HS-5 (cell line): ENCODE measurements at regions not wholly inside any gene's neighbourhood (a gene's known extent, or its start where the extent isn't known, plus 50 kb on each side); places are given as distances from the start of the nearest gene placed in this dataset.

Experiments
- DNase-seq: peaks from one replicate; pipeline ENCODE4 v3.0.0-alpha.2; 2012; ENCODE audit warnings: low read depth

DNA sequence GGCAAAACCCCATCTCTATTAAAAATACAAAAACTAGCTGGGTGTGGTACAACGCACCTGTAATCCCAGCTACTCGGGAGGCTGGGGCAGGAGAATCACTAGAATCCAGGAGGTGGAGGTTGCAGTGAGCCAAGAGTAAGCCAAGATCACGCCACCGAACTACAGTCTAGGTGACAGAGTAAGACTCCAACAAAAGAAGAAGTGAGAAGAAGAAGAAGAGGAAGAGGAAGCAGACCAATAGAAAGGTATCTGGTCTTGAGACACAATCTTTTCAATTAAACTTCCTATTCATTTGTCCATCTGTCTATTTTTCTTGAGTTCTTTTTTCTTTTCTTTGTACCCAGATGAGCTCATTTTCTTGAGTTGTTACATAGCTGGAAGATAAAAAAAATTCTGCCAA, 55.7 kb upstream of the ACADM start:
- no peak for DNase-seq

DNA sequence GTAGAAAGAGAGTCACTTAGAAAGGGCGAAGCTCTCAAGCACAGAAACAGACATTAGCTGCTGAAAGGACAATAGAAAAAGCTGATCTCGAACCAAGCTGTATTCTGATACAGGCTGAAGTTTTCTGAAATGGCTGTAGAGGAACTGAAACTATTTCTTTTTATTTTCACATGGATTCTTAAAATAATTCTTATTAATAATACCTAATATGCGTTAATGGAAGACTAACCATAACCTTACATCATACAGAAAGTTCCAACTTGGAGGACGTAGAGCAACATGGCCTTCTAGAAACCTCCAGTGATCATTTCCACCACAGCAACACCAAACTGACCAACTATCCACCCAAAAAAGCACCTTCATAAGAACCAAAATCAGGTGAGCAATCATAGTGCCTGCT, 52.8 kb upstream of the ACADM start:
- DNase-seq = no peak

DNA sequence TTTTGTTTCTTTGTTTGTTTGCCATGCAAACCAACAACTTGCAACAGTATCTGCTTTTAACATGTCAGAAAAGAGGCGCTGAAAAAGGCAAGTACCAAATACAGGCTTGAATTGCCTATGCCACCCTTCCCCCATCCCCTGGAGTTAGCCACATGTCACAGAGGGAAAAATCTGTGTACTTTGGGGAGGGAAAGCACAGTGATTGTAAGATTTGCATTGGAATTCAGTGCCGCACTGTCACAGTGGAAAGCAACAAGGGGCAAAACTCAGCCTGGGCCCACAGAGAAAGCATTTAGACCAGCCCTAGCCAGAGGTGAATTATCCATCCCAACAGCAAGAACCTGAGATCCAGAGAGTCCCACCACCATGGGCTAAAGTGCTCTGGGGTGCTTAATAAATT, 52.4 kb upstream of the ACADM start:
- no peak for DNase-seq

DNA sequence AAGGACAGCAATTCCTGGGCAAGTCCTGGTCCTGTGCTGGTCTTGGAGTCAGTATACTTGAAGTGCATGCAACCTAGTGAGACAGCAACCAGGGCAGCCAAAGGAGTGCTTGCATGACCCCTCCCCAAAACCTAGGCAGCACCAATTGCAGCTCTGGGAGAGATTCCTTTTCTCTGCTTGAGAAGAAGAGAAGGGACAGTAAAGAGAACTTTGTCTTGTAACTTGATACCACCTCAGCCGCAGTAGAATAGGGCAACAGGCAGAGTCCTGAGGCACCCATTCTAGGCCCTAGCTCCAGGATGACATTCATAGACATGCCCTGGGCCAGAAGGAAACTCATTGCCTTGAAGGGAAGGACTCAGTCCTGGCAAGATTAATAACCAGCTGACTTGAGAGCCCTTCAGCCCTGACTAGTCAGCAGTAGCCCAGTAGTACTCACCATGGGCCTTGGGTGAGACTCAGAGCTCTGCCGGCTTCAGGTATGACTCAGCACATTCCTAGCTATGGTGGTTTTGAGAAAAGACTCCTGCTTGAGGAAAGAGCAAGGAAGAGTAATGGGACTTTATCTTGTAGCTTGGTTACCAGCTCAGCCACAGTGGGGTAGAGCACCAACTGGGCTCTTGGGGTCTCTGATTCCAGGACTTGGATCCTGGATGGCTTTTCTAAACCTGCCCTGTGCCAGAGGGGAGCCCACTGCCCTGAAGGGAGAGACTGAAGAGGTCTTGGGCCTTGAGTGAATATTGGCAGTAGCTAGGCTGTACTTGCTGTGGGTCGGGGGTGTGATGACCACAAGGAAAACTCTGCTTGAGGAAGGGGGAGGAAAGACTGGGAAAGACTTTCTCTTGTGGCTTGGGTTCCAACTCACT, 51.7 kb upstream of the ACADM start:
- peak; percentile 78 for DNase-seq

DNA sequence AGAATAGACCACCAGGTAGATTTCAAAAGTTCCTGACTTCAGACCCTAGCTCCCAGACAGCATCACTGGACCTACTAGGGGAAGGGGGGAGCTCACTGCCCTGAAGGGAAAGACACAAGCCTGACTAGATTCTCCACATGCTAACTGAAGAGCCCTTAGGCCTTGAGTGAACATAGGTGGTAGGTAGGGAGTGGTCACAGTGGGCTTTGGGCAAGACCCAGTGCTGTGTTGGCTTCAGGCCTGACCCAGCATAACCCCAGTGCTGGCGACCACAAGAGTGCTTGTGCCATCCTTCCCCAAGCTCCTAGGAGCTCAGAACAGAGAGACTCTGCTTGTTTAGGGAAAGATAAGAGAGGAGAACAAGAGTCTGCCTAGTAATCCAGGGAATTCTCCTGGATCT, 51.1 kb upstream of the ACADM start:
- no peak for DNase-seq

DNA sequence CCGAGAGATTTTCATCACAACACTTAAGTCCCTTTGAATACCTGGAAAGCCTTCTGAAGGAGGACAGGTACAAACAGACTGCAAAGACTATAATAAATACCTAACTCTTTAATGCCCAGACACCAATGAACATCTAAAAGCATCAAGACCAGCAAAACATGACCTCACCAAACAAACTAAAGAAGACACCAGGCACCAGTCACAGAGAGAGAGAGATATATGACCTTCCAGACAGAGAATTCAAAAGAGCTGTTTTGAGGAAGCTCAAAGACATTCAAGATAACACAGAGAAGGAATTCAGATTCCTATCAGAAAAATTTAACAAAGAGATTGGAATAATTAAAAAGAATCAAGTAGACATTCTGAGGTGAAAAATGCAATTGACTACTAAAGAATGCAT, 50.6 kb upstream of the ACADM start:
- DNase-seq = no peak
